ENCODE measurements at regions not wholly inside any gene's neighbourhood (a gene's known extent, or its start where the extent isn't known, plus 50 kb on each side); places are given as distances from the start of the nearest gene placed in this dataset.

DNA sequence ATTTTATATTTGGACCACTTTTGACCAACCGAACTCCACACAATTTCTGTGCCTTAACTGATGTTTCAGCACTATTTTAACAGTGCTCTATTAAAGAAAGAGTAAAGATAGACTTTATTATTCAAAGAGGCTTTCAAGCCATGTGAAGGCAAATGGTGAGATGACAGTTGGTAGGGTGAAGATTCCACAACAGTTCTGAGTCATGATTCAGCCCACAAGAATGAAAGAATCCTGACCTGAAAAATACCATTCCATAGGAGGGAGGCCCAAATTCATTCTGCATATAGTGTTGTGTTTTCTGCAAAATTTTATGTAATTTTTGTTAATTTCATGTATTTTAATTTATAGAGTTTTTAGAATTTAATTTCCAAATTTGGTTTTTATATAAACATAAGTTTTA lies 135.6 kb upstream of the STAC start:
- TF ChIP-seq, protein P1, sequence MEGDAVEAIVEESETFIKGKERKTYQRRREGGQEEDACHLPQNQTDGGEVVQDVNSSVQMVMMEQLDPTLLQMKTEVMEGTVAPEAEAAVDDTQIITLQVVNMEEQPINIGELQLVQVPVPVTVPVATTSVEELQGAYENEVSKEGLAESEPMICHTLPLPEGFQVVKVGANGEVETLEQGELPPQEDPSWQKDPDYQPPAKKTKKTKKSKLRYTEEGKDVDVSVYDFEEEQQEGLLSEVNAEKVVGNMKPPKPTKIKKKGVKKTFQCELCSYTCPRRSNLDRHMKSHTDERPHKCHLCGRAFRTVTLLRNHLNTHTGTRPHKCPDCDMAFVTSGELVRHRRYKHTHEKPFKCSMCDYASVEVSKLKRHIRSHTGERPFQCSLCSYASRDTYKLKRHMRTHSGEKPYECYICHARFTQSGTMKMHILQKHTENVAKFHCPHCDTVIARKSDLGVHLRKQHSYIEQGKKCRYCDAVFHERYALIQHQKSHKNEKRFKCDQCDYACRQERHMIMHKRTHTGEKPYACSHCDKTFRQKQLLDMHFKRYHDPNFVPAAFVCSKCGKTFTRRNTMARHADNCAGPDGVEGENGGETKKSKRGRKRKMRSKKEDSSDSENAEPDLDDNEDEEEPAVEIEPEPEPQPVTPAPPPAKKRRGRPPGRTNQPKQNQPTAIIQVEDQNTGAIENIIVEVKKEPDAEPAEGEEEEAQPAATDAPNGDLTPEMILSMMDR (conservative IDR thresholded peaks at IDR 0.05 in 1 of 2, IDR thresholded peaks at IDR 0.05 in 1 of 2; ENCODE audit: extremely low read depth in 1 of 2, insufficient read depth in 1 of 2, low read depth in 1 of 2, low read length in 2 of 2): no peak
- no peak for TF ChIP-seq EZH2 (IDR thresholded peaks at IDR 0.05; ENCODE audit: borderline replicate concordance, low read length)
